Right cardiac atrium (tissue), 5 donors: ENCODE measurements at regions not wholly inside any gene's neighbourhood (a gene's known extent, or its start where the extent isn't known, plus 50 kb on each side); places are given as distances from the start of the nearest gene placed in this dataset.
"Not testable (repeated sequence)": the region's sequence is repeated elsewhere in the genome, so short reads cannot be mapped to it uniquely, and the experiment has no call there.

Source experiments
- ATAC-seq, 2 donors: fragments of 200-7000 bp; cut with Tn5 transposase; one replicate each; pipeline versions ENCODE4 v1.8.0 to v1.9.1; 2020; ENCODE audit warnings: moderate library complexity in 2 of 2, mild to moderate bottlenecking in 1 of 2
- DNase-seq, 3 donors: peaks; one replicate each; pipeline ENCODE4 v3.0.0-alpha.2; 2020
- H3K27ac ChIP-seq: one replicate; pipeline ENCODE4 v1.5.1; 2013; ENCODE audit warnings: mild to moderate bottlenecking, low read length, control low read depth, moderate library complexity
- H3K27me3 ChIP-seq: one replicate; pipeline ENCODE4 v1.6.1; 2013; ENCODE audit not compliant: control insufficient read depth, insufficient read depth
- H3K4me1 ChIP-seq: one replicate; pipeline ENCODE4 v1.6.1; 2013; ENCODE audit warnings: low read length; ENCODE audit not compliant: control insufficient read depth, insufficient read depth
- H3K4me3 ChIP-seq: one replicate; pipeline ENCODE4 v1.5.1; 2013; ENCODE audit warnings: low read length, control low read depth
- H3K9me3 ChIP-seq: one replicate; pipeline ENCODE4 v1.6.1; 2013; ENCODE audit warnings: low read length; ENCODE audit not compliant: control insufficient read depth
- WGBS: extraction: QIAGEN DNeasy Blood & Tissue Kit; methylation state at CpG from one replicate; pipeline ENCODE4 v1.1.7; 2013; 5-methylcytosine and 5-hydroxymethylcytosine counted together
- intact Hi-C, 4 donors: fragments of 100-400 bp; cut with DNase I; formaldehyde crosslinking; loops; one replicate each; pipeline versions ENCODE4 v1.11.0 to v1.14.0; 2022 to 2023
- donor health status: healthy with polysubstance abuse.
- donor health status: DM: no; HTN: yes; CAD: no.
- donor health status: DM: no; HTN: no; CAD: no.
- donor health status: DM: no; HTN: yes; CAD: no; lungs with severe emphysema.
- donor health status: DM: yes; HTN: yes; CAD: no.

- Histone ChIP-seq H3K9me3 (no peaks in the 10 kb centered on the region), H3K4me1 (no peaks in the 10 kb centered on the region), H3K4me3 (no peak overlapping the region), H3K27ac (no peak overlapping the region), H3K27me3 (no peaks in the 10 kb centered on the region)
- DNase-seq (no peak), ATAC-seq (no peak)
- intact Hi-C loops = no loop called here
- 76% methylated on average over 2 of the region's 2 CpGs for WGBS
These were observed 912.1 kb upstream of the FAT3 start for GRCh38 chr11:91312541-91312940.

GRCh38 chr11:91310085-91310484 is 914.5 kb upstream of the FAT3 start:
- Histone ChIP-seq H3K27ac (no peak overlapping the region), H3K27me3 (no peaks in the 10 kb centered on the region), H3K9me3 (no peaks in the 10 kb centered on the region), H3K4me3 (no peak overlapping the region), H3K4me1 (no peaks in the 10 kb centered on the region)
- ATAC-seq (no peak), DNase-seq (no peak)
- intact Hi-C loops = no loop called here
- 46% methylated on average over 3 of the region's 3 CpGs for WGBS

GRCh38 chr11:91308069-91308468 is 916.5 kb upstream of the FAT3 start:
- intact Hi-C loops = no loop called here
- WGBS = 61% methylated on average over 2 of the region's 2 CpGs

GRCh38 chr11:91305402-91305801 is 919.2 kb upstream of the FAT3 start:
- 7% methylated on average over 2 of the region's 2 CpGs for WGBS
- no peak for ATAC-seq

More at GRCh38 chr11:91308069-91308468, 916.5 kb upstream of the FAT3 start:
- ATAC-seq (no peak), DNase-seq (no peak)
- no peaks in the 10 kb centered on the region for H3K9me3 ChIP-seq
- no peaks in the 10 kb centered on the region for H3K4me1 ChIP-seq
- no peaks in the 10 kb centered on the region for H3K27me3 ChIP-seq
- H3K27ac ChIP-seq = no peak overlapping the region
- H3K4me3 ChIP-seq = no peak overlapping the region

GRCh38 chr11:91303749-91304148 is 920.9 kb upstream of the FAT3 start:
- no peak for DNase-seq
- H3K4me1 ChIP-seq = no peaks in the 10 kb centered on the region
- no peak overlapping the region for H3K27ac ChIP-seq
- no peak for ATAC-seq
- 84% methylated on average over 2 of the region's 2 CpGs for WGBS
- no peaks in the 10 kb centered on the region for H3K27me3 ChIP-seq
- H3K9me3 ChIP-seq = no peaks in the 10 kb centered on the region
- intact Hi-C loops = no loop called here
- no peak overlapping the region for H3K4me3 ChIP-seq

More at GRCh38 chr11:91305402-91305801, 919.2 kb upstream of the FAT3 start:
- Histone ChIP-seq H3K9me3 (no peaks in the 10 kb centered on the region), H3K4me1 (no peaks in the 10 kb centered on the region), H3K4me3 (no peak overlapping the region), H3K27me3 (no peaks in the 10 kb centered on the region), H3K27ac (no peak overlapping the region)
- no peak for DNase-seq
- intact Hi-C loops = no loop called here

- DNase-seq = no peak
- H3K4me3 ChIP-seq = no peak overlapping the region
- no peak for ATAC-seq
- H3K27ac ChIP-seq = no peak overlapping the region
- 68% methylated on average over 1 of the region's 1 CpG for WGBS
- H3K27me3 ChIP-seq = no peaks in the 10 kb centered on the region
- intact Hi-C loops = no loop called here
- H3K4me1 ChIP-seq = no peaks in the 10 kb centered on the region
- no peaks in the 10 kb centered on the region for H3K9me3 ChIP-seq
These were observed 924.6 kb upstream of the FAT3 start for GRCh38 chr11:91299980-91300379.

GRCh38 chr11:91296629-91297028 is 928.0 kb upstream of the FAT3 start:
- WGBS = 67% methylated on average over 1 of the region's 1 CpG
- H3K27ac ChIP-seq = no peak overlapping the region
- H3K4me1 ChIP-seq = no peaks in the 10 kb centered on the region
- H3K27me3 ChIP-seq = no peaks in the 10 kb centered on the region
- intact Hi-C loops = no loop called here
- ATAC-seq = no peak
- no peak for DNase-seq
- H3K9me3 ChIP-seq = no peaks in the 10 kb centered on the region
- no peak overlapping the region for H3K4me3 ChIP-seq

GRCh38 chr11:91295591-91295990 is 929.0 kb upstream of the FAT3 start:
- H3K4me3 ChIP-seq = no peak overlapping the region
- intact Hi-C loops = no loop called here
- no peak for DNase-seq
- ATAC-seq = no peak
- H3K9me3 ChIP-seq = no peaks in the 10 kb centered on the region
- no peaks in the 10 kb centered on the region for H3K27me3 ChIP-seq
- WGBS = 76% methylated on average over 2 of the region's 2 CpGs
- no peak overlapping the region for H3K27ac ChIP-seq
- H3K4me1 ChIP-seq = no peaks in the 10 kb centered on the region

- ATAC-seq (no peak), DNase-seq (no peak)
- Histone ChIP-seq H3K4me1 (no peaks in the 10 kb centered on the region), H3K27ac (no peak overlapping the region), H3K9me3 (no peaks in the 10 kb centered on the region), H3K27me3 (no peaks in the 10 kb centered on the region), H3K4me3 (no peak overlapping the region)
- intact Hi-C loops = no loop called here
- 94% methylated on average over 1 of the region's 1 CpG for WGBS
These were observed 931.5 kb upstream of the FAT3 start for GRCh38 chr11:91293119-91293518.

GRCh38 chr11:91272089-91272488 is 952.5 kb upstream of the FAT3 start:
- H3K4me3 ChIP-seq = no peak overlapping the region
- no peak for ATAC-seq
- intact Hi-C loops = no loop called here
- H3K4me1 ChIP-seq = no peaks in the 10 kb centered on the region
- no peaks in the 10 kb centered on the region for H3K9me3 ChIP-seq
- H3K27ac ChIP-seq = no peak overlapping the region
- 79% methylated on average over 1 of the region's 1 CpG for WGBS
- H3K27me3 ChIP-seq = no peaks in the 10 kb centered on the region
- DNase-seq = no peak

- H3K4me3 ChIP-seq, intact Hi-C loops, H3K4me1 ChIP-seq, H3K27me3 ChIP-seq, ATAC-seq, H3K27ac ChIP-seq, H3K9me3 ChIP-seq: not testable (repeated sequence)
- 87% methylated on average over 36 of the region's 37 CpGs for WGBS
- DNase-seq = peak in 2 of 3 donors; percentile 24 to 52
These were observed 955.9 kb upstream of the FAT3 start for GRCh38 chr11:91268512-91269295.

GRCh38 chr11:91265946-91266345 is 958.7 kb upstream of the FAT3 start:
- DNase-seq = no peak
- WGBS = 81% methylated on average over 1 of the region's 1 CpG
- intact Hi-C loops = no loop called here

More at GRCh38 chr11:91265946-91266345, 958.7 kb upstream of the FAT3 start:
- Histone ChIP-seq H3K27me3 (no peaks in the 10 kb centered on the region), H3K9me3 (no peaks in the 10 kb centered on the region), H3K27ac (no peak overlapping the region), H3K4me1 (no peaks in the 10 kb centered on the region), H3K4me3 (no peak overlapping the region)
- no peak for ATAC-seq
